SK-N-SH (cell line): ENCODE measurements at regions not wholly inside any gene's neighbourhood (a gene's known extent, or its start where the extent isn't known, plus 50 kb on each side); places are given as distances from the start of the nearest gene placed in this dataset.

ENCODE experiments used
- CHD2 ChIP-seq: fragments of 150-350 bp; IDR thresholded peaks from 2 replicates; pipeline ENCODE4 v1.6.1; 2018; ENCODE audit warnings: low read length; ENCODE audit not compliant: partially characterized antibody
- CTCF ChIP-seq: fragments of 200-600 bp; sonication (generic); IDR thresholded peaks from 2 replicates; pipeline ENCODE4 v1.6.1; 2017; ENCODE audit warnings: antibody characterized with exemption, mild to moderate bottlenecking, moderate library complexity
- EP300 ChIP-seq, 2 experiments: IDR thresholded peaks; 2 replicates each; pipeline versions ENCODE4 v1.4.0 to v1.6.1; 2012; ENCODE audit warnings: borderline replicate concordance in 1 of 2, low read depth in 1 of 2, low read length in 1 of 2
- EZH2phosphoT487 ChIP-seq: fragments of 200-600 bp; sonication (generic); IDR thresholded peaks from 2 replicates; pipeline ENCODE4 v1.6.1; 2017; ENCODE audit warnings: low read depth, mixed run types, mild to moderate bottlenecking, antibody characterized with exemption, moderate library complexity, borderline replicate concordance
- JUND ChIP-seq: IDR thresholded peaks from 2 replicates; pipeline ENCODE4 v1.4.0; 2012
- MXI1 ChIP-seq: IDR thresholded peaks from 2 replicates; pipeline ENCODE4 v1.6.1; 2012; ENCODE audit warnings: mild to moderate bottlenecking, low read depth, low read length, improper control_type of control experiment
- NFIC ChIP-seq: IDR thresholded peaks from 2 replicates; pipeline ENCODE4 v1.4.0; 2012; ENCODE audit warnings: borderline replicate concordance
- POLR2AphosphoS5 ChIP-seq: IDR thresholded peaks from 2 replicates; pipeline ENCODE4 v1.6.1; 2012; ENCODE audit warnings: low read depth, low read length
- RAD21 ChIP-seq: IDR thresholded peaks from 2 replicates; pipeline ENCODE4 v1.6.1; 2012; ENCODE audit warnings: mild to moderate bottlenecking, low read length
- RFX5 ChIP-seq: IDR thresholded peaks from 2 replicates; pipeline ENCODE4 v1.6.1; 2012; ENCODE audit warnings: mild to moderate bottlenecking, improper control_type of control experiment, low read length
- SMC3 ChIP-seq: IDR thresholded peaks from 2 replicates; pipeline ENCODE4 v1.6.1; 2012; ENCODE audit warnings: low read depth, low read length, improper control_type of control experiment
- TCF12 ChIP-seq: IDR thresholded peaks from 2 replicates; pipeline ENCODE4 v1.4.0; 2012
- USF1 ChIP-seq: IDR thresholded peaks from 2 replicates; pipeline ENCODE4 v1.4.0; 2012; ENCODE audit warnings: low read depth, borderline replicate concordance
- TF ChIP-seq, protein P1 (sequence below): fragments of 150-350 bp; IDR thresholded peaks from 2 replicates; pipeline ENCODE4 v1.6.1; 2017; ENCODE audit warnings: antibody characterized with exemption, low read length, low read depth, borderline replicate concordance

DNA sequence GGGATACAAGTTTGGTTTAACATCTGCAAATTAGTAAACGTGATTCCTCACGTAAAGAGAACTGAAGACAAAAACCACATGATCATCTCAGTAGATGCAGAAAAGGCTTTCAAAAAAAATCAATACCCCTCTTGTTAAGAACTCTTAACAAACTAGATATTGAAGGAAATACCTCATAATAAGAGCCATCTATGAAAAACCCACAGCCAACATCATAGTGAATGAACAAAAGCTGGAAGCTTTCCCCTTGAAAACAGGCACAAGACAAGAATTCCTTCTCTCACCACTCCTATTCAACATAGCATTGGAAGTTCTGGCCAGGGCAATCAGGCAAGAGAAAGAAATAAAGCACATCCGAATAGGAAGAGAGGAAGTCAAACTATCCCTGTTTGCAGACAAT, 160.5 kb downstream of the CSNK2A3 start:
- TF ChIP-seq JUND (no peak), TCF12 (no peak), NFIC (no peak), RFX5 (no peak), MXI1 (no peak), CTCF (no peak), USF1 (no peak), RAD21 (no peak), EP300 (IDR thresholded peaks at IDR 0.05; ENCODE audit: borderline replicate concordance in 1 of 2, low read depth in 1 of 2, low read length in 1 of 2) (no peak), SMC3 (no peak), POLR2AphosphoS5 (no peak), EZH2phosphoT487 (no peak), CHD2 (no peak)
- TF ChIP-seq, protein P1, sequence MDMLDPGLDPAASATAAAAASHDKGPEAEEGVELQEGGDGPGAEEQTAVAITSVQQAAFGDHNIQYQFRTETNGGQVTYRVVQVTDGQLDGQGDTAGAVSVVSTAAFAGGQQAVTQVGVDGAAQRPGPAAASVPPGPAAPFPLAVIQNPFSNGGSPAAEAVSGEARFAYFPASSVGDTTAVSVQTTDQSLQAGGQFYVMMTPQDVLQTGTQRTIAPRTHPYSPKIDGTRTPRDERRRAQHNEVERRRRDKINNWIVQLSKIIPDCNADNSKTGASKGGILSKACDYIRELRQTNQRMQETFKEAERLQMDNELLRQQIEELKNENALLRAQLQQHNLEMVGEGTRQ: no peak
